Endothelial cell (in vitro differentiated cells): ENCODE measurements at regions not wholly inside any gene's neighbourhood (a gene's known extent, or its start where the extent isn't known, plus 50 kb on each side); places are given as distances from the start of the nearest gene placed in this dataset.

Experiments
- DNase-seq: peaks from one replicate; pipeline ENCODE4 v3.0.0; 2021; ENCODE audit warnings: low spot score
- H3K27ac Mint-ChIP-seq: one replicate; pipeline ENCODE4 v1.8.0; 2021; ENCODE audit warnings: mixed read lengths, inconsistent platforms; ENCODE audit not compliant: unreplicated experiment
- H3K27me3 Mint-ChIP-seq: one replicate; pipeline ENCODE4 v1.8.0; 2021; ENCODE audit warnings: mild to moderate bottlenecking, moderate library complexity, mixed read lengths, inconsistent platforms; ENCODE audit not compliant: unreplicated experiment
- H3K36me3 Mint-ChIP-seq: one replicate; pipeline ENCODE4 v1.8.0; 2021; ENCODE audit warnings: mild to moderate bottlenecking, low read depth, mixed read lengths, inconsistent platforms; ENCODE audit not compliant: unreplicated experiment
- H3K4me1 Mint-ChIP-seq: one replicate; pipeline ENCODE4 v1.8.0; 2021; ENCODE audit warnings: mild to moderate bottlenecking, mixed read lengths, inconsistent platforms; ENCODE audit not compliant: unreplicated experiment
- H3K4me3 Mint-ChIP-seq: one replicate; pipeline ENCODE4 v1.8.0; 2021; ENCODE audit warnings: mild to moderate bottlenecking, mixed read lengths, inconsistent platforms; ENCODE audit not compliant: unreplicated experiment
- H3K9me3 Mint-ChIP-seq: one replicate; pipeline ENCODE4 v1.8.0; 2021; ENCODE audit warnings: mixed read lengths, inconsistent platforms; ENCODE audit not compliant: unreplicated experiment
- TF ChIP-seq, protein P1 (sequence below): fragments of 200-600 bp; sonication (generic); IDR thresholded peaks from one replicate; pipeline ENCODE4 v1.5.0; 2021; ENCODE audit warnings: antibody characterized with exemption; ENCODE audit not compliant: unreplicated experiment

DNA sequence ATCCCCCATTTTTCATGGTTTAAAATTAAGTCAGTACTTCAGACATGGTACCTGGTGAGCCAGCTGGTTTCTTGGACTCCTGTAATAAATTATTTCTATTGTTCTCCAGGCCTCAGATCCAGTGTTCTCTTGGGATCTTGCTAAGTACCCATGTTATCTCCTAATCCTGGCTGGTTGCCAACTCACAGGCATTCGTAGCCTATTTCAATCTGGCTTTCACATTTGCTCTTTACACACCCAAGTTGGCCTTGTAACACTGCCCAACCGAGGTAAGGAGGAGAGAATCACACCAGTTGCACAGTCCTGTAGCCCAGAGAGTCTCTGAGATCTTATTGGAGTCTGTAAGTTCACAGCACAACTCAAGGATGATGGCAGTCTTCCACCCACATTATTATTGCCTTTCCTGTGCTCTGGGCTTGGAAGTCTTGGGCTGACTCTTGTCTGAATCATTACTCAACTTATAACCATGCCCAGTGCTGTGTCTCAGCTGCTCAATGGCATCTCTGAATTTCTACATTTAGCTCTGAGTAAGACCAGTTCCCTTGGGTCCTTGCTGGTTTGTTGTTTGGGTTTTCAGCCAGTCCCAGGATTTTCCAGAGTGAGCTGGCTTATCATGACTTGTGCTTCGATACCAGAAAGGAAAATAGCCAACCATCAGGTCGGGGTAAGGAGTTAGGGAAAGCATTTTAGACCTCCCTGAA is 76.6 kb upstream of the KLF12 start:
- no peak for DNase-seq
- TF ChIP-seq, protein P1, sequence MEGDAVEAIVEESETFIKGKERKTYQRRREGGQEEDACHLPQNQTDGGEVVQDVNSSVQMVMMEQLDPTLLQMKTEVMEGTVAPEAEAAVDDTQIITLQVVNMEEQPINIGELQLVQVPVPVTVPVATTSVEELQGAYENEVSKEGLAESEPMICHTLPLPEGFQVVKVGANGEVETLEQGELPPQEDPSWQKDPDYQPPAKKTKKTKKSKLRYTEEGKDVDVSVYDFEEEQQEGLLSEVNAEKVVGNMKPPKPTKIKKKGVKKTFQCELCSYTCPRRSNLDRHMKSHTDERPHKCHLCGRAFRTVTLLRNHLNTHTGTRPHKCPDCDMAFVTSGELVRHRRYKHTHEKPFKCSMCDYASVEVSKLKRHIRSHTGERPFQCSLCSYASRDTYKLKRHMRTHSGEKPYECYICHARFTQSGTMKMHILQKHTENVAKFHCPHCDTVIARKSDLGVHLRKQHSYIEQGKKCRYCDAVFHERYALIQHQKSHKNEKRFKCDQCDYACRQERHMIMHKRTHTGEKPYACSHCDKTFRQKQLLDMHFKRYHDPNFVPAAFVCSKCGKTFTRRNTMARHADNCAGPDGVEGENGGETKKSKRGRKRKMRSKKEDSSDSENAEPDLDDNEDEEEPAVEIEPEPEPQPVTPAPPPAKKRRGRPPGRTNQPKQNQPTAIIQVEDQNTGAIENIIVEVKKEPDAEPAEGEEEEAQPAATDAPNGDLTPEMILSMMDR, result no peak
- Mint-ChIP-seq H3K4me1 (no peaks in the 10 kb centered on the region), H3K36me3 (no peaks in the 10 kb centered on the region), H3K4me3 (no peak overlapping the region), H3K27me3 (no peaks in the 10 kb centered on the region), H3K9me3 (no peaks in the 10 kb centered on the region), H3K27ac (no peak overlapping the region)

DNA sequence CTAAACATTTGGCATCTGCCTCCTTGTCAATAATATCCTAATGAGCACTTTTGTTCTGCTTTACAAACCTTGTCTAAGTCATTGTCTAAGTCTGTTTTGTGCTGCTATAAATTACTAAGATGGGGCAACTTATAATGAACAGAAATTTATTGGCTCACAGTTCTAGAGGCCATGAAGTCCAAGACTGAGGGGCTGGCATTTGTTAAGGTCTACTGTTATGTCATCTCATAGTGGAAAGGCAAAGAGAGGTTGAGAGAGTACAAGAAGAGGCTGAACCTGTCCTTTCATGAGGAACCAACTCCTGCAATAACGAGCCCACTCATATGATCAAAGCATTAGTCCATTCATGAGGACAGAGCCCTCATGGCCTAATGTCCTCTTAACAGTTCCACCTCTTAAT is 72.7 kb upstream of the KLF12 start:
- H3K4me3 Mint-ChIP-seq, result no peak overlapping the region
- no peaks in the 10 kb centered on the region for H3K9me3 Mint-ChIP-seq
- H3K27me3 Mint-ChIP-seq, result no peaks in the 10 kb centered on the region
- no peaks in the 10 kb centered on the region for H3K4me1 Mint-ChIP-seq
- TF ChIP-seq, protein P1, result no peak
- no peak overlapping the region for H3K27ac Mint-ChIP-seq
- DNase-seq, result no peak
- H3K36me3 Mint-ChIP-seq, result no peaks in the 10 kb centered on the region

DNA sequence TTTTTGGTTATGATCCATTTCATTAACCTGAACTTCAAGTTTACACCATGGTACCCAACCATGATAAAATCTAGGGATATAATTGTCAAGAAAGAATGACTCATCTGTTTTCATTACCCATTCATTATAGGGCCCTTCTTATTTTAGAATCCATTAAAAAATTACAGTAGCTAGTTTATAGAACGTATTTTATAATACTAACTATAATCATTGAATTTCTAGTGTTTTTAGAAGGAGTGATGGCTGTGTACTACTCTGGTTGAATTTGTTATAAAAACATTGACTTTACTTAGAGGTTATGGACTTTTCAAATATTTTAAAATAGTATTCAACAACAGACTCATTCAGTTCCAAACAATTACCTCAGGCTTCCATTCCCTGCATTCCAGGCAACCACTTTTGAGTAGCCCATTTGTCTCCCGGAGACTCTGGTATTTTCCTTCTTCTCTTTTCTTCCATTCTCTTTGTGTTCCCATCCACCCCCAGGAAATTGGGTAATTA is 71.9 kb upstream of the KLF12 start:
- H3K36me3 Mint-ChIP-seq, result no peaks in the 10 kb centered on the region
- H3K4me1 Mint-ChIP-seq, result no peaks in the 10 kb centered on the region
- no peak overlapping the region for H3K4me3 Mint-ChIP-seq
- DNase-seq, result no peak
- H3K9me3 Mint-ChIP-seq, result no peaks in the 10 kb centered on the region
- TF ChIP-seq, protein P1, result no peak
- H3K27ac Mint-ChIP-seq, result no peak overlapping the region
- H3K27me3 Mint-ChIP-seq, result no peaks in the 10 kb centered on the region

DNA sequence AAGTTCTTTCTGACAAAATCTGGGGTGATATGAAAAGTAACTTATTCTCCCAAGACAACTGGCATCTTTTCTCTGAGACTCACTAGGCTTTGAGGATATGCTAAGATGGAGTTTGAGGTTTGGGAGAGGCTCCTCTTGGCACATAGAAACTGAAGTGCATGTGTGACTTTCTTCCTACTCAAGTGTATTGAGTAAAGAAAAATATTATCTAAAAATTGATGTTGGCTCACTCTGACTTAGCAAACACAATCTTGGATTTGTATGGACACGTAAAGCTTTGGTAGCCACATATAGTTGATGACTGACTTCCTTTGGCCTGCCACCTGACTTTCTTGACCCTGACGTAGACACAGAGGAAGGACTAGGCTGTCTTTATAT is 71.1 kb upstream of the KLF12 start:
- no peak overlapping the region for H3K4me3 Mint-ChIP-seq
- TF ChIP-seq, protein P1, result no peak
- H3K4me1 Mint-ChIP-seq, result no peaks in the 10 kb centered on the region
- no peaks in the 10 kb centered on the region for H3K36me3 Mint-ChIP-seq
- DNase-seq, result no peak
- H3K27ac Mint-ChIP-seq, result no peak overlapping the region
- no peaks in the 10 kb centered on the region for H3K27me3 Mint-ChIP-seq
- no peaks in the 10 kb centered on the region for H3K9me3 Mint-ChIP-seq

DNA sequence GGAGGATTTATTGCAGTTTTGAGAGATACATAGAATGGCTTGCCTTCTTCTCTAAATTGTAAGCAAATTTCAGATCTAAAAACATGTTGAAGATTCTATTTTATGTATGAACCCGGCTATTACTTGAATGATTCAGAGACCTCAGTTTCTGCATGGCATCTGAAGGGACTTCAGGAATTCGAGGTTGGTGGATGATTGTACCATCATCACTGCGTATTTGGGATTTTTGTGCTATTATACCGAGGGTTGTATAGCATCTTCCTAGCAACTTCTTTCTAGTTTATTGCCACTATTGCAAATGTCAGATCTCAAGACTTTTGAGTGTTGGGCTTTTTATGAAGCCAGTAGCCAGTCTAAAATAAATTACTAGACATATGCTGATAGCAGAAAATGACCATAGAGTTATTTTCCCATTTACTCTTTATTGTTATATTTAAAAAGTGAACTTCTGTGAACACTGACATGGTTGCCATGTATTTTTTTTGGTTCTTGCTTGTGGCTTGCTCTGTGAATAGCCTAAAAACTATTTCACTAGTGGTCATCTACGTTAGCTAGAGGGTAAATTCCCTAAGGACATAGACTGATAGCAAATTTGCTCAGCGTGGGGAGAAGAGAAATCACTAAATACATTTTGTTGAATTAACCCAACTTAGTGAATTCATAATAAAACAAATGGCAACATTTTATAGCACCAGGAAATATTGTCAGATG is 70.6 kb upstream of the KLF12 start:
- no peaks in the 10 kb centered on the region for H3K9me3 Mint-ChIP-seq
- no peaks in the 10 kb centered on the region for H3K36me3 Mint-ChIP-seq
- no peaks in the 10 kb centered on the region for H3K27me3 Mint-ChIP-seq
- no peaks in the 10 kb centered on the region for H3K4me1 Mint-ChIP-seq
- TF ChIP-seq, protein P1, result no peak
- no peak overlapping the region for H3K4me3 Mint-ChIP-seq
- H3K27ac Mint-ChIP-seq, result no peak overlapping the region
- DNase-seq, result no peak
